ENCODE measurements at regions not wholly inside any gene's neighbourhood (a gene's known extent, or its start where the extent isn't known, plus 50 kb on each side); places are given as distances from the start of the nearest gene placed in this dataset.

DNA sequence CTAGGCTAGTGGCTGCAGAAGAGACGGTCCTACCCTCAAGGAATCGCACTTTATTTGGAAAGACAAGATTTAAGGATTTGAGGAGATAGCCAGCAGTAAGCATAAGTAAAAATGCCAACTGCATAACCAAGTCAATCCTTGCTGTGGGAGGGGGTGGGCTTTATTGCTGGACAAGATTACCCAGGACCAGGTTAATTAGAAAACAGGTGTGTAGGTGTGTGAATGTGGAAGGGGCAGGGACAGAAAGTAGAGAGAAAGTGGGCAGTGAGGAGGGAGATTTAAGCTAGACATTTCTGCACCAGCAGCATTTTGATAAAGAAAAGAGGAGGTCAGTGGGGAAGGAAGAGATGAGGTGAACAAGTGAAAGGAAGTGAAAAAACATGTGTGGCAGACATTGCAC lies 89.7 kb upstream of the OGFRL1 start:
- TF ChIP-seq, protein P1, sequence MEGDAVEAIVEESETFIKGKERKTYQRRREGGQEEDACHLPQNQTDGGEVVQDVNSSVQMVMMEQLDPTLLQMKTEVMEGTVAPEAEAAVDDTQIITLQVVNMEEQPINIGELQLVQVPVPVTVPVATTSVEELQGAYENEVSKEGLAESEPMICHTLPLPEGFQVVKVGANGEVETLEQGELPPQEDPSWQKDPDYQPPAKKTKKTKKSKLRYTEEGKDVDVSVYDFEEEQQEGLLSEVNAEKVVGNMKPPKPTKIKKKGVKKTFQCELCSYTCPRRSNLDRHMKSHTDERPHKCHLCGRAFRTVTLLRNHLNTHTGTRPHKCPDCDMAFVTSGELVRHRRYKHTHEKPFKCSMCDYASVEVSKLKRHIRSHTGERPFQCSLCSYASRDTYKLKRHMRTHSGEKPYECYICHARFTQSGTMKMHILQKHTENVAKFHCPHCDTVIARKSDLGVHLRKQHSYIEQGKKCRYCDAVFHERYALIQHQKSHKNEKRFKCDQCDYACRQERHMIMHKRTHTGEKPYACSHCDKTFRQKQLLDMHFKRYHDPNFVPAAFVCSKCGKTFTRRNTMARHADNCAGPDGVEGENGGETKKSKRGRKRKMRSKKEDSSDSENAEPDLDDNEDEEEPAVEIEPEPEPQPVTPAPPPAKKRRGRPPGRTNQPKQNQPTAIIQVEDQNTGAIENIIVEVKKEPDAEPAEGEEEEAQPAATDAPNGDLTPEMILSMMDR (IDR thresholded peaks at IDR 0.05) = no peak
- TF ChIP-seq POLR2A (IDR thresholded peaks at IDR 0.05) (no peak), POLR2AphosphoS5 (IDR thresholded peaks at IDR 0.05) (no peak)

All from prostate gland (tissue), 2 donors.